Loucy (cell line): ENCODE measurements at regions not wholly inside any gene's neighbourhood (a gene's known extent, or its start where the extent isn't known, plus 50 kb on each side); places are given as distances from the start of the nearest gene placed in this dataset.

Experiments
- H2AFZ ChIP-seq: fragments of 200-600 bp; sonication (generic); 2 replicates; pipeline ENCODE4 v1.6.0; 2016; ENCODE audit warnings: antibody characterized with exemption, mild to moderate bottlenecking, low read length, moderate library complexity
- H3F3A ChIP-seq: fragments of 200-600 bp; 2 replicates; pipeline ENCODE4 v1.6.0; 2016; ENCODE audit warnings: antibody characterized with exemption, low read depth, mild to moderate bottlenecking
- H3K27me3 ChIP-seq: fragments of 200-600 bp; sonication (generic); 2 replicates; pipeline ENCODE4 v1.6.1; 2014; ENCODE audit warnings: low read length, mild to moderate bottlenecking; ENCODE audit not compliant: insufficient read depth, poor library complexity, severe bottlenecking
- H3K36me3 ChIP-seq: fragments of 200-600 bp; sonication (generic); 2 replicates; pipeline ENCODE4 v1.6.1; 2016; ENCODE audit warnings: low read length; ENCODE audit not compliant: insufficient read depth
- H3K4me1 ChIP-seq: fragments of 200-600 bp; sonication (generic); 2 replicates; pipeline ENCODE4 v1.5.1; 2014; ENCODE audit warnings: low read length, mild to moderate bottlenecking; ENCODE audit not compliant: insufficient read depth, poor library complexity, severe bottlenecking
- H3K4me2 ChIP-seq: fragments of 200-600 bp; sonication (generic); 2 replicates; pipeline ENCODE4 v1.6.0; 2014; ENCODE audit warnings: antibody characterized with exemption, low read length, low read depth, mild to moderate bottlenecking; ENCODE audit not compliant: poor library complexity, severe bottlenecking
- H3K4me3 ChIP-seq: fragments of 200-600 bp; sonication (generic); 2 replicates; pipeline ENCODE4 v1.5.1; 2014; ENCODE audit warnings: low read length, mild to moderate bottlenecking, mixed read lengths; ENCODE audit not compliant: poor library complexity, severe bottlenecking
- H3K79me2 ChIP-seq: fragments of 200-600 bp; sonication (generic); 2 replicates; pipeline ENCODE4 v1.6.1; 2014; ENCODE audit warnings: low read length; ENCODE audit not compliant: insufficient read depth
- H3K9ac ChIP-seq: fragments of 200-600 bp; sonication (generic); 2 replicates; pipeline ENCODE4 v1.6.0; 2014; ENCODE audit warnings: mild to moderate bottlenecking, low read depth, low read length, moderate library complexity; ENCODE audit not compliant: poor library complexity, severe bottlenecking
- H3K9me2 ChIP-seq: fragments of 200-600 bp; sonication (generic); replicated peaks from 2 replicates; pipeline ENCODE4 v1.6.1; 2016; ENCODE audit warnings: low read depth, low read length, mixed read lengths
- H3K9me3 ChIP-seq: fragments of 200-600 bp; sonication (generic); 2 replicates; pipeline ENCODE4 v1.6.1; 2014; ENCODE audit warnings: mild to moderate bottlenecking, antibody characterized with exemption, low read length, low read depth; ENCODE audit not compliant: insufficient read depth
- H4K20me1 ChIP-seq: fragments of 200-600 bp; sonication (generic); 2 replicates; pipeline ENCODE4 v1.6.0; 2014; ENCODE audit warnings: antibody characterized with exemption, low read length, mild to moderate bottlenecking; ENCODE audit not compliant: insufficient read depth, poor library complexity, severe bottlenecking
- CTCF ChIP-seq: fragments of 200-600 bp; sonication (generic); conservative IDR thresholded peaks from 2 replicates; pipeline ENCODE4 v1.5.1; 2014; ENCODE audit warnings: mild to moderate bottlenecking, antibody characterized with exemption, low read length
- EZH2phosphoT487 ChIP-seq: fragments of 200-600 bp; IDR thresholded peaks from 2 replicates; pipeline ENCODE4 v1.6.1; 2018; ENCODE audit warnings: antibody characterized with exemption, mild to moderate bottlenecking, moderate library complexity, borderline replicate concordance

GRCh38 chr5:17037751-17038150 lies 101.7 kb upstream of the MYO10 start:
- Histone ChIP-seq H4K20me1 (no peaks in the 10 kb centered on the region), H3K27me3 (no peaks in the 10 kb centered on the region), H3K4me1 (no peaks in the 10 kb centered on the region), H3K9me3 (peaks cover 3% of the 10 kb centered on the region; the same call in 1 of the 2 replicates), H3K9me2 (no peaks in the 10 kb centered on the region), H3K36me3 (no peaks in the 10 kb centered on the region), H2AFZ (no peak overlapping the region), H3K4me2 (no peak overlapping the region), H3K9ac (no peak overlapping the region), H3K4me3 (no peak overlapping the region), H3K79me2 (no peaks in the 10 kb centered on the region), H3F3A (no peaks in the 10 kb centered on the region)
- TF ChIP-seq CTCF (no peak), EZH2phosphoT487 (no peak)

DNA sequence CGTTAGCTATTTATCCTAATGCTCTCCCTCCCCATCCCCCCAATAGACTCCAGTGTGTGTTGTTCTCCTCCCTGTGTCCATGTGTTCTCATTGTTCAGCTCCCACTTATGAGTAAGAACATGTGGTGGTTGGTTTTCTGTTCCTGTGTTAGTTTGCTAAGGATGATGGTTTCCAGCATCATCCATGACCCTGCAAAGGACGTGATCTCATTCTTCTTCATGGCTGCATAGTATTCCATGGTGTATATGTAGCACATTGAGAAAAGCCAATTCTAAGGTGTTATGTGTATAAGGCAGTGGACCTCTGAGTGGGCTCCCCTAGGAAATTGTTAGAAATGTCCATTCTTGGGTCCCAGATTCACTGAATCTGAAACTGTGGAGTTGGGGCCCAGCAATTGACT lies 103.1 kb upstream of the MYO10 start:
- Histone ChIP-seq H3K4me1 (no peaks in the 10 kb centered on the region), H3F3A (no peaks in the 10 kb centered on the region), H3K9me3 (peaks cover 3% of the 10 kb centered on the region; the same call in 1 of the 2 replicates), H2AFZ (no peak overlapping the region), H3K4me3 (no peak overlapping the region), H4K20me1 (no peaks in the 10 kb centered on the region), H3K9ac (no peak overlapping the region), H3K4me2 (no peak overlapping the region), H3K79me2 (no peaks in the 10 kb centered on the region), H3K36me3 (no peaks in the 10 kb centered on the region), H3K9me2 (no peaks in the 10 kb centered on the region), H3K27me3 (no peaks in the 10 kb centered on the region)
- TF ChIP-seq EZH2phosphoT487 = no peak
- TF ChIP-seq CTCF = no peak

DNA sequence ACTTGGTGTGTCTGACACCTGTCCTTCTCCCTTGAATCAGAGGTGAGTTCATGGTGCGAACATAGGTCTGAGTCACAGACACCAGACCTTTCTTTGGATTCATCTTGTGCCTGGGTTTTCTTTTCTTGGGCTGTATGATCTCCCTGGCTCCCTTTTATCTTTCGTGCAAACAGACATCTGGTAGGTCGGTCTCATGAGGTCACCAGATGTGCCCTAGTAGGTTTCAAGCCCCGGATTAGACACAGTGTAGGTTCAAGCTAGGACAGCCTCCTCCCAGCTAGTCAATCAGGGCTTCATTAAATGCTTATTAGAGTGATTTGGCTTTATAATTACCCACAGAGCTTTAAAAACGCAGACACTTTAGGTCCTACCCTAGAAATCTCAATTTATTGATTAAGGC lies 106.0 kb upstream of the MYO10 start:
- no peaks in the 10 kb centered on the region for H3K36me3 ChIP-seq
- no peak for TF ChIP-seq EZH2phosphoT487
- no peak for TF ChIP-seq CTCF
- no peaks in the 10 kb centered on the region for H3K9me2 ChIP-seq
- H3K9ac ChIP-seq = no peak overlapping the region
- no peak overlapping the region for H3K4me2 ChIP-seq
- no peaks in the 10 kb centered on the region for H3K79me2 ChIP-seq
- H3F3A ChIP-seq = no peaks in the 10 kb centered on the region
- H2AFZ ChIP-seq = no peak overlapping the region
- no peaks in the 10 kb centered on the region for H3K4me1 ChIP-seq
- no peak overlapping the region for H3K4me3 ChIP-seq
- H3K27me3 ChIP-seq = no peaks in the 10 kb centered on the region
- no peaks in the 10 kb centered on the region for H4K20me1 ChIP-seq
- H3K9me3 ChIP-seq = peaks cover 3% of the 10 kb centered on the region; the same call in 1 of the 2 replicates
